Hematopoietic multipotent progenitor cell treated with erythropoietin and hydrocortisone succinate and interleukin-3 and kit ligand, for 4 days (in vitro differentiated cells): ENCODE measurements at regions not wholly inside any gene's neighbourhood (a gene's known extent, or its start where the extent isn't known, plus 50 kb on each side); places are given as distances from the start of the nearest gene placed in this dataset.

ENCODE experiments used
- DNase-seq: peaks from one replicate; pipeline ENCODE4 v3.0.0-alpha.2; 2015

- DNase-seq: no peak
Observed at GRCh38 chr16:55077266-55077665, 146.6 kb downstream of the IRX5 start.

GRCh38 chr16:55078153-55078552, 147.5 kb downstream of the IRX5 start:
- no peak for DNase-seq

- no peak for DNase-seq
Observed at GRCh38 chr16:55078699-55079410, 148.2 kb downstream of the IRX5 start.

GRCh38 chr16:55081622-55082590, 151.2 kb downstream of the IRX5 start:
- DNase-seq: no peak

- no peak for DNase-seq
Observed at GRCh38 chr16:55082591-55082976, 151.9 kb downstream of the IRX5 start.

- DNase-seq: no peak
Observed at GRCh38 chr16:55083052-55083451, 152.4 kb downstream of the IRX5 start.

GRCh38 chr16:55088098-55088497, 157.4 kb downstream of the IRX5 start:
- DNase-seq: no peak

- no peak for DNase-seq
Observed at GRCh38 chr16:55089600-55089999, 158.9 kb downstream of the IRX5 start.

- no peak for DNase-seq
Observed at GRCh38 chr16:55091213-55091870, 160.7 kb downstream of the IRX5 start.

- DNase-seq: no peak
Observed at GRCh38 chr16:55091871-55092230, 161.2 kb downstream of the IRX5 start.

- peak; percentile 6 for DNase-seq
Observed at GRCh38 chr16:55100100-55100499, 169.4 kb downstream of the IRX5 start.

GRCh38 chr16:55101026-55101425, 170.4 kb downstream of the IRX5 start:
- DNase-seq: no peak

- no peak for DNase-seq
Observed at GRCh38 chr16:55102077-55102476, 171.4 kb downstream of the IRX5 start.

- no peak for DNase-seq
Observed at GRCh38 chr16:55102531-55102930, 171.9 kb downstream of the IRX5 start.

- DNase-seq: no peak
Observed at GRCh38 chr16:55107851-55108250, 177.2 kb downstream of the IRX5 start.

GRCh38 chr16:55113210-55113609, 182.5 kb downstream of the IRX5 start:
- DNase-seq: no peak

GRCh38 chr16:55115506-55115905, 184.8 kb downstream of the IRX5 start:
- peak; percentile 1 for DNase-seq

- no peak for DNase-seq
Observed at GRCh38 chr16:55116165-55116920, 185.7 kb downstream of the IRX5 start.

- no peak for DNase-seq
Observed at GRCh38 chr16:55118701-55119260, 188.1 kb downstream of the IRX5 start.

- DNase-seq: peak; percentile 22
Observed at GRCh38 chr16:55120408-55120807, 189.7 kb downstream of the IRX5 start.

GRCh38 chr16:55120826-55121225, 190.2 kb downstream of the IRX5 start:
- DNase-seq: no peak

GRCh38 chr16:55123652-55124051, 193.0 kb downstream of the IRX5 start:
- no peak for DNase-seq
